ENCODE measurements at regions not wholly inside any gene's neighbourhood (a gene's known extent, or its start where the extent isn't known, plus 50 kb on each side); places are given as distances from the start of the nearest gene placed in this dataset.

DNA sequence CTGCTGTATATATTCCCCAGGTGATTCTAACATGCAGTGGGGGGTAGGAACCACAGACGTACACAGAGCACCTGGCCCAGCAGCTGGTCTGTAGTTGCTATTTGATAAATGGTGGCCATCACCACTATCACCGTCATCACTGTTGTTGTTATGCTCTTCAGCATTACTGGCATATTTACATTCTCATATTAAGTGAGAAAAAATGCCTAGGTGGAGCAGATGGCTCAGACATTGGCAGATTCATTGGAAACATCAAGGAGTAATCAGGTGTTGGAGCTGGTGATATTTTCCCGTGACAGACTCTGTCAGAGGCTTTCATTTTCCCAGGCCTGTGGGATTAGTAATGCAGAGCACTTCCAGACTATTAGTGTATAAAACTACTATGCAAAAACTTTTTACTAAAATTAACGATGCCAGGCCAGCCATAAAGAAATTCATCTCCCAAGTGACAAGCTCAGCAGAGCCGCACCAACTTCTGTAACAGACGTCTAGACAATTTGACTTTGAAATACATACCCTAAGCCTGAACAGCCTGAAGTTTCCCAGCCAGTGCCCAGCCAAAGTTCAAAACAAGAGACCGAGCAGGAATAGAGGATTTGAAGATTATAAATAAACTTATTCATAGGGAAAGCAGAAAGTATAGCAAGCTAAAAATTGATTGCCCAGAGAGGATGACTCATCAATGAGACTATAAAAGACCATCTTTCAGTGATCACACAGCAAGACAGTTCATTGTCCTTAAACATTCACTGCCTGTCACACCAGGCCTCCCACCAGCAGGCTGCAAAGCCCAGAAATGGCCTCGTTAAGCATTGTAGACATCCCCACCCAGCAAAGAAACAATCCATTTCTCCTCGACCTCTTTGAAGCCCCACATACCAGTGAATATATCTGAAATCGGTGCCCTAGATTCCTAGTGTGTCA lies 247.4 kb upstream of the CHAC2 start:
- peaks cover 0 to 12% (median 0%) of the 10 kb centered on the region in 3 donors for H3K4me1 ChIP-seq
- WGBS, 2 donors (ENCODE audit: low coverage in 1 of 2), result 39 to 41% methylated on average over 10 of the region's 10 CpGs
- no peaks in the 10 kb centered on the region for H3K27me3 ChIP-seq
- H3K27ac ChIP-seq, result no peak overlapping the region
- TF ChIP-seq POLR2AphosphoS5 (IDR thresholded peaks at IDR 0.05) (no peak), EP300 (IDR thresholded peaks at IDR 0.05) (no peak), POLR2A (IDR thresholded peaks at IDR 0.05) (no peak)
- TF ChIP-seq, protein P1, sequence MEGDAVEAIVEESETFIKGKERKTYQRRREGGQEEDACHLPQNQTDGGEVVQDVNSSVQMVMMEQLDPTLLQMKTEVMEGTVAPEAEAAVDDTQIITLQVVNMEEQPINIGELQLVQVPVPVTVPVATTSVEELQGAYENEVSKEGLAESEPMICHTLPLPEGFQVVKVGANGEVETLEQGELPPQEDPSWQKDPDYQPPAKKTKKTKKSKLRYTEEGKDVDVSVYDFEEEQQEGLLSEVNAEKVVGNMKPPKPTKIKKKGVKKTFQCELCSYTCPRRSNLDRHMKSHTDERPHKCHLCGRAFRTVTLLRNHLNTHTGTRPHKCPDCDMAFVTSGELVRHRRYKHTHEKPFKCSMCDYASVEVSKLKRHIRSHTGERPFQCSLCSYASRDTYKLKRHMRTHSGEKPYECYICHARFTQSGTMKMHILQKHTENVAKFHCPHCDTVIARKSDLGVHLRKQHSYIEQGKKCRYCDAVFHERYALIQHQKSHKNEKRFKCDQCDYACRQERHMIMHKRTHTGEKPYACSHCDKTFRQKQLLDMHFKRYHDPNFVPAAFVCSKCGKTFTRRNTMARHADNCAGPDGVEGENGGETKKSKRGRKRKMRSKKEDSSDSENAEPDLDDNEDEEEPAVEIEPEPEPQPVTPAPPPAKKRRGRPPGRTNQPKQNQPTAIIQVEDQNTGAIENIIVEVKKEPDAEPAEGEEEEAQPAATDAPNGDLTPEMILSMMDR (IDR thresholded peaks at IDR 0.05), result no peak
- no peak for ATAC-seq
- no peak overlapping the region for H3K4me3 ChIP-seq
- no peaks in the 10 kb centered on the region for H3K36me3 ChIP-seq
- H3K9me3 ChIP-seq, result no peaks in the 10 kb centered on the region

DNA sequence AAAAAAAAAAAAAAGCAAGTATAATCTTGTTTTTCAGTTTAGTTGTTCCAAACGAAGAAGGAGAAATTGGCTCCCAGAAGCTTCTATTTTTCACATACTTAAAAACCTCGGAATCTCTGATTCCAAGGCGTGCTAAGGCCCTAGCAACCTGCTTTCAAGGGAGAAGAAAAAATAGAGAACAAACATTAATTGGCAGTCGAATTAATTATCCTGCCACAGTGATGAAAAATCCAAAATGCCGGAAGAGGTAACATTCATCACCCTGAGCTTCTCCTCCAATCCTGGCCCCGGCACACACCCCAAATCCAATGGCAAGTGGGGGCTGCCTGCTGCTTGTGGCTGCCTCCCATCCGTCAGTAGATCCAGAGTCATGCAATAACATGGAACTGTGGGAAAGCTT lies 250.2 kb upstream of the CHAC2 start:
- TF ChIP-seq POLR2AphosphoS5 (IDR thresholded peaks at IDR 0.05) (no peak), POLR2A (IDR thresholded peaks at IDR 0.05) (no peak), EP300 (IDR thresholded peaks at IDR 0.05) (no peak)
- TF ChIP-seq, protein P1 (IDR thresholded peaks at IDR 0.05), result no peak
- no peak for ATAC-seq
- no peaks in the 10 kb centered on the region for H3K9me3 ChIP-seq
- WGBS, 2 donors (ENCODE audit: low coverage in 1 of 2), result 58 to 93% methylated on average over 5 to 7 of the region's 7 CpGs
- H3K36me3 ChIP-seq, result no peaks in the 10 kb centered on the region
- no peak overlapping the region for H3K4me3 ChIP-seq
- no peak overlapping the region for H3K27ac ChIP-seq
- no peaks in the 10 kb centered on the region for H3K27me3 ChIP-seq
- H3K4me1 ChIP-seq, result peaks cover 0 to 12% (median 0%) of the 10 kb centered on the region in 3 donors

DNA sequence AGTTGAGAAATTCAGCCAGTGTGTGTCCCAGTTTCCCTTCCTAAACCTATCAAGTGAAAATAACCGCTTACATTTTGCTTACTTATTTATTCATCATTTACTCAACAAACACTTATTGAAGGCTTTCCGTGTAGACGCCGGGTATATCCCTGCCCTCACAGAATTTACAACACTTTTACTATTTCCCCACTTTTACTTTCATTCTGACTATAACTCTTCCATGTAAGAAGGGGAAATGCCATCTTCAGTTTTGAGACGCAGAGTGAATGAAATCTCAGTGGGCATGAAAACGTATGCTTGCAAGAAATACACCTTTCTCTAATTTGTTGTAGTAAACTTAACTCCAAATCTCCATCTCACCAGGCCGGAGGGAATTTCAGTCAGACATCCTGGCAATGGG lies 251.0 kb upstream of the CHAC2 start:
- Histone ChIP-seq H3K36me3 (no peaks in the 10 kb centered on the region), H3K9me3 (no peaks in the 10 kb centered on the region), H3K4me1 (peaks cover 0 to 12% (median 0%) of the 10 kb centered on the region in 3 donors), H3K27me3 (no peaks in the 10 kb centered on the region), H3K4me3 (no peak overlapping the region), H3K27ac (no peak overlapping the region)
- no peak for ATAC-seq
- TF ChIP-seq POLR2AphosphoS5 (IDR thresholded peaks at IDR 0.05), result no peak
- TF ChIP-seq EP300 (IDR thresholded peaks at IDR 0.05), result no peak
- TF ChIP-seq, protein P1 (IDR thresholded peaks at IDR 0.05), result no peak
- TF ChIP-seq POLR2A (IDR thresholded peaks at IDR 0.05), result no peak
- 89 to 100% methylated on average over 6 to 7 of the region's 7 CpGs for WGBS, 2 donors (ENCODE audit: low coverage in 1 of 2)

DNA sequence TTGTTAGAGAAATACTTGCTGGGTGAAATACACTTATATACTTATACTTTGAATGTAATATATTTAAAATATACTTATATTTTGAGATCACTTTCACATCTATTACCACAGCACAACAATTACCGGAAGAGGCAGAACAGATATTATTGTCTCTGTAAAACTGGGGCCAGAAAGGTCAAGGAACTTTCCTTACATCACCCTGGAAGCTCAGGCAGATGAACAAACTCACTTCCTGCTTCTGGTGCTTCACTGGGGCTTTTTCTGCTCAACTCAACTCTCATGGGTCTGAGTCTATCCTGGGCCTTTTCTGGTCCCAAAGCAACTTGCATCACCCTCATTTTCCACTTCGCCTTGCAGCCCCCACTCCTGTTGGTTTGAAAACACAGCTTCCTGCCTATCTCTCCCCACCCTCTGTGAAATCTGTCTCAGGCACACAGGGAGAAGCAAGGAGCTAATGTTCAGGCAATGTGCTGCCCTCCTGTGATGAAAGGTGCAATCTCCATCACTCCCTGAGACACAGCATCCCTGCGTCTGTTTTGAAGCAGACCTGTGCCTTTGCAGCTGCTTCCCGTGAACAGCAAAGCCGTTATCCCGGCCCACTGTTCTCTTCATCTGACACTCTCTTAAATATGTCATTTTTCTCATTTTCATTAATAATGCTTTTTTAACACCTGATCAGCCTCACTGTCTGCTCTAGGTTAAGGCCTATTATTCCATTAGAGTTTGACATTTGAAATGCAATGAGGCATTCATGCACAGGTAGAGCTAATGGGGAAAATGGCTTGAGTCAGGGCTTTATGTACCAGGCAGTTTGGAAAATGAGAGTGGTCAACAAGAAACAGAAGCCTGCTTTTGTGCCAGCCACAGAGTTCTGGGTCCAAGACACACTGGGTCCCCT lies 251.9 kb upstream of the CHAC2 start:
- Histone ChIP-seq H3K9me3 (no peaks in the 10 kb centered on the region), H3K4me3 (no peak overlapping the region), H3K36me3 (no peaks in the 10 kb centered on the region), H3K4me1 (peaks cover 0 to 11% (median 0%) of the 10 kb centered on the region in 3 donors), H3K27ac (no peak overlapping the region), H3K27me3 (no peaks in the 10 kb centered on the region)
- no peak for ATAC-seq
- TF ChIP-seq EP300 (IDR thresholded peaks at IDR 0.05), result no peak
- TF ChIP-seq POLR2AphosphoS5 (IDR thresholded peaks at IDR 0.05), result no peak
- TF ChIP-seq, protein P1 (IDR thresholded peaks at IDR 0.05), result peak in 1 of 4 experiments; percentile 20
- 75 to 77% methylated on average over 5 to 6 of the region's 6 CpGs for WGBS, 2 donors (ENCODE audit: low coverage in 1 of 2)
